Erythroblast (primary cell): ENCODE measurements at regions not wholly inside any gene's neighbourhood (a gene's known extent, or its start where the extent isn't known, plus 50 kb on each side); places are given as distances from the start of the nearest gene placed in this dataset.

ENCODE experiments used
- GATA1 ChIP-seq: IDR thresholded peaks from 2 replicates; pipeline ENCODE4 v1.6.1; 2011; ENCODE audit warnings: low read depth, mild to moderate bottlenecking, control low read depth, low read length, moderate library complexity
- POLR2A ChIP-seq: IDR thresholded peaks from 2 replicates; pipeline ENCODE4 v1.6.1; 2011; ENCODE audit warnings: mild to moderate bottlenecking, low read length

DNA sequence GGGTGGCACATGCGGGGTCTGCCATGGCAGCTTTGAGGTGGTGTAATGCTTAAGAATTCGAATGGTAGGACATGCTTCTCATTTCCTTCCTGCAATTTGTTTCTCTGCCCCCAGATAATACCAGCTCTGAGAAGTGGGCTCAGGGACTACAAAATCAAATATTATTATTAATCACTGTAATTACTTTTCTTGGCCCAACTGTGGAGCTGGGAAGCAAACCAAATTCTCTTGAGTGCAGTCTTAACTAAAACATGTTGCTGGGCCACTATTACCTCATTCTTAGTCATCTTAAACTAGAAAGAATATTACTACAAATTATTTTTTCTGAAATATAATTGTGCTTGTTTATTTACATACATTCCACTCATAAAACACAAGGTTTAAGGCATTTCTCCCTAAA lies 566.7 kb upstream of the NRP1 start:
- no peak for TF ChIP-seq POLR2A
- TF ChIP-seq GATA1 = no peak
